OCI-LY7 (cell line): ENCODE measurements at regions not wholly inside any gene's neighbourhood (a gene's known extent, or its start where the extent isn't known, plus 50 kb on each side); places are given as distances from the start of the nearest gene placed in this dataset.

Experiments used
- CTCF ChIP-seq: fragments of 200-600 bp; sonication (generic); conservative IDR thresholded peaks from 2 replicates; pipeline ENCODE4 v1.5.1; 2014; ENCODE audit warnings: mild to moderate bottlenecking, antibody characterized with exemption, low read length, moderate library complexity, mixed read lengths
- EZH2phosphoT487 ChIP-seq: fragments of 200-600 bp; sonication (generic); IDR thresholded peaks from 2 replicates; pipeline ENCODE4 v1.6.1; 2018; ENCODE audit warnings: low read depth, borderline replicate concordance, mild to moderate bottlenecking, mixed run types, antibody characterized with exemption, low read length, moderate library complexity, mixed read lengths

- TF ChIP-seq CTCF (no peak), EZH2phosphoT487 (no peak)
Observed at GRCh38 chr11:15451713-15452112, 337.0 kb downstream of the INSC start.
